ENCODE measurements at regions not wholly inside any gene's neighbourhood (a gene's known extent, or its start where the extent isn't known, plus 50 kb on each side); places are given as distances from the start of the nearest gene placed in this dataset.

GRCh38 chr2:126518196-126518595 is 137.8 kb upstream of the GYPC start:
- no peak for DNase-seq

DNA sequence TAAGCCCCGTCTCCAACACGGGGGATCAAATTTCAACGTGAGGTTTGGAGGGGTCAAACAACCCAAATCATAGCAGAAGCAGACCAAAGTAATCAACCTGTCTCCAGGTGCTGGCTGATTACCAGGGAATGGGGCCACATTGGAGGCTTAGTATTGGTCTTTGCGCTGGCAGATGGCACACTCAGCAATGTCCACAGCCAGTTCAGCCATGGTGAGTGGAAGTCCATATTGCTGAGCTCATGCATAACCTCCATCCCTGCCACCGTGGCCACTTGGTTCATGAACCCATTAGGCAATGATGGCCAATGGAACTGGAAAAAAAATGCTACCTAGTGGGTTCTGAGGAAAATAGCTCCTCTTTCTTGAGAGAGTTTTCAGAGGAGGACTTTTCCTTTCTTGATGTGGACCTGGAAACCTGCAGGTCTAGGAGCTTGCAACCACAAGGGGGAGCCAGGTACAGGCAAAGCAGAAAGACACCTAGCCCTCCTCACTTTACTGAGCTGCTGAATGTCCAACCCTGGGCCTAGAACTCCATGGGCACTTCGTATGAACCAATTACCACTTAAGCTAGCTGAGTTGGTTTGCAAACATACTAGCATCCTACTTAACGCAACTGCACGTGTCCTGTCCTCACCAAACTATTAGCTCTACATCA is 128.0 kb upstream of the GYPC start:
- DNase-seq, result peak; percentile 73 to 74

DNA sequence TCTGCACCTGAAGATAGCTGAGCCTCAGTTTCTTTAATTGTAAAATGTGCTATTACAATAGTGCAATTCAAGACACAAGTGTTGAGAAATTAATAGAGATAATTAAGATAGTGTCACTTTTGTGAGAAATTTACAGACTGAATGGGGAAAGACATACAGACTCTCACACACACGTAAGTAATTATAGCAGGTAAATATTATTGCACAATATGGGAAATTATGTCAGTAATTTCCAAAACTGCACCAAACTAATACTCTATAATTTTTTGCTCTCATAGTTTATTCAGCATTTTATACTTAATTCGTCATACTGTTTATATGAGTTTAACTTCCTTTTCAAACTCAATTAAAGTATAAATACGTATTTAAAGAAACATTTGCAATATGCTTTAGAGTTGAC is 124.9 kb upstream of the GYPC start:
- no peak for DNase-seq

GRCh38 chr2:126534478-126534877 is 121.5 kb upstream of the GYPC start:
- no peak for DNase-seq

DNA sequence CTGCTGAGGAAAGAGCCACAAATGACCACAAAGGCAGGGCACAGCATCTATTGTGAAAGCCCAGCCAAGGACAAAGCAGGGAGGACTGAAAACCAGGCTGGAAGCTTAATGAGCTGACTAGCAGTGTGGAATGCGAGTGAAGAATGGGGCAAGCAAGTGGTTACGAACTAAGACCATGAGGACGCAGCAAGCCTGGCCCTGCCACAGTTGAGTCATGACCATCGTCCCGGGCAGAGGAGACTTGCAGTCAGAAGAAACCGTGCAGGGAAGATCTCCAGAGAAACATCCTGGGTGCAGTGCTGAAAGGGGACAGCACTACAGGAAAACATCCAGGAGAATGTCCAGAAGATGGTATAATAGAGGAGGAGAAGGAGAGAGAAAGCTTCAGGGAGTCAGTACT is 120.5 kb upstream of the GYPC start:
- DNase-seq, result no peak

GRCh38 chr2:126536605-126537200 is 119.3 kb upstream of the GYPC start:
- DNase-seq, result no peak

- no peak for DNase-seq
Measured at GRCh38 chr2:126539101-126539500, 116.9 kb upstream of the GYPC start.

GRCh38 chr2:126542247-126542646 is 113.7 kb upstream of the GYPC start:
- no peak for DNase-seq

DNA sequence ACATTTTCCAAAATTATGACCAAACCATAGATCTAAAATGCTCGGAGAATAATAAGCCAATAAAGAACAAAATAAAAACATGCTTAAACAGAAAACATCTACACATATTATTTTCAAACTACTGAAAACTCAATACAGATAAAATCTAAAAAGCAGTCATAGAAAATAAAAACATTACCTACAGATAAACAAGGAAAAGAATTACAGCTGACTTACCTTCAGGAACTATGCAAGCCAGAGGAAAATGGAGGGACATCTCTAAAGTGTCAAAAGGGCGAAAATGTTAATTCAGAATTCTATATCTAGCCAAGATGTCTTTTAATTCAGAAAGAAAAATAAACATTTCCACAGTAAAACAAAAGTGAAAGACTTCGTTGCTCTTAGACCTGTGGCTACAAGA is 112.9 kb upstream of the GYPC start:
- no peak for DNase-seq

GRCh38 chr2:126558029-126558428 is 97.9 kb upstream of the GYPC start:
- DNase-seq, result no peak

- no peak for DNase-seq
Measured at GRCh38 chr2:126568734-126569133, 87.2 kb upstream of the GYPC start.

GRCh38 chr2:126571403-126571802 is 84.6 kb upstream of the GYPC start:
- no peak for DNase-seq

DNA sequence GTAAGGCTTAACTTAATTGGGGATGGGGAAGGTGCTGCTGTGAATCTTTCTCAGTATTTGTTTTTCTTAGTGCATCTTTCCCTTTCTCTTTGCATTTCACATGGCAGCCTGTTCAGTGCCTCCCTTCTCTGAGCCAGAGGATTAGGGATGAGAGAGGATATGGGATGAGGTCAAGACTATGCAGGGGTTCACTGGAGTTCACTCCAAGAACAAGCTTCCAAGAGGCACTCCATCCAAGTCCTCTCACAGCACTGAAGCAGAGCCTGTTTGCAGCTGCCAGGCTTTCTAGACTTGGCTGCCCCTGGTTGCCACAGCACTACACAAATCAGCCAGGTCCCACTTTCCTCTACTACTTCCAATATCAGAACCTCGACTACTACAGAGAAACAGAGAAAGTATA is 80.3 kb upstream of the GYPC start:
- DNase-seq, result no peak

GRCh38 chr2:126579868-126580267 is 76.1 kb upstream of the GYPC start:
- DNase-seq, result no peak

DNA sequence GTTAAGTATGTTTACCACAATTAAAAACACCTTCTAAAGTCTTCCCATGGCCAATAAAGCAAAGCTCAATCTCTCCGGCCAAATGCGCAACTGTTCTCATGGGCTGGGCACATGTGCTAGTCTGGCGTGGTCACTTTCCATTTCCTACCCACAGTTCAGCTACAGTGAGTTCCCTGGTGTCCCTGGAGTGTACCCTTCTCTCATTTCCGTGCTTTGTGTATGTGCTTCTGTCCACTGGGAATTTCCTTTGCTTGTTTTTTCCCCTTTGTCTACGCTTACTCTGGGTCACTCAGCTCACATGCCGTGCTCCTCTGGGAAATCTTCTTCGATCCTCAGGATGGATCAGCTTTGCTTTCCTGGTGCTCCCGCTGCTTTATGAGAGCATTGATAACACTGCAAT is 69.6 kb upstream of the GYPC start:
- DNase-seq, result no peak

DNA sequence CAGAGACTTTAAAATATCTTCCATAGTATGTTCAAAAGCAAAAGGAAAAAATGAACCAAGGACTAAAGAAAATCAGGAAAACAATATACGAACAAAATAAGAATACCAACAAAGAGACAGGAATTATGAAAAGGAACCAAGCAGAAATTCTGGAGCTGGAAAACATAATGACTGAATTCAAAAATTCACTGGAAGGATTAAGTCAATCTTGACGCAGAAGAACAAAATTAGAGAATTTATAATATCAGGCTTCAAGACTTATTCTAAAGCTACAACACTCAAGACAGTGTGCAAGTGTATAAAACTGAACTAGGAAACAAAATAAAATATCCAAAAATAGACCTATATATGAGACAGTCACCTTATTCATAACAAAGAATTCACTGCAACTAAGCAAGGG is 56.9 kb upstream of the GYPC start:
- no peak for DNase-seq

- DNase-seq, result no peak
Measured at GRCh38 chr2:126600742-126601141, 55.2 kb upstream of the GYPC start.

DNA sequence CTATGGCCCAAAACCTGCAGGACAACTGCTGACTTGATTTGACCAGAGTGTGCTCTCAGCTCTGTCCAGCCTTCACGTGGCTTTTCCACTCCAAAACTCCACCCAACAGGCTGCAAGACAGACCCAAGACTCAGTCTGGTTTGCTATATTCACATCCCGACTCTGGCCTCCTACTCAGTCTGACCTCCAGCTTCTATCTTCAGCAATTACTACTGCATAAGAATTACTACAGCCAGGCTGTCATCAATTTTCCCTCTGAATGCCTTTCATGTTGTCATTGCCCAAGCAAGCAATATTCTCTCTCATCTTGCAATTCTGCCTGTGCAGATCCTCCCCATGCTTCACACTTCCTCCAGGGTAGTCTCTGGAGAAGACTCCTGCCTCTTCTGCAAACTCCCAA is 53.6 kb upstream of the GYPC start:
- no peak for DNase-seq

All from CD4-positive, alpha-beta T cell treated with Interleukin-4 for 1 hour (primary cell).